ENCODE measurements at regions not wholly inside any gene's neighbourhood (a gene's known extent, or its start where the extent isn't known, plus 50 kb on each side); places are given as distances from the start of the nearest gene placed in this dataset.
"Not testable (repeated sequence)": the region's sequence is repeated elsewhere in the genome, so short reads cannot be mapped to it uniquely, and the experiment has no call there.

DNA sequence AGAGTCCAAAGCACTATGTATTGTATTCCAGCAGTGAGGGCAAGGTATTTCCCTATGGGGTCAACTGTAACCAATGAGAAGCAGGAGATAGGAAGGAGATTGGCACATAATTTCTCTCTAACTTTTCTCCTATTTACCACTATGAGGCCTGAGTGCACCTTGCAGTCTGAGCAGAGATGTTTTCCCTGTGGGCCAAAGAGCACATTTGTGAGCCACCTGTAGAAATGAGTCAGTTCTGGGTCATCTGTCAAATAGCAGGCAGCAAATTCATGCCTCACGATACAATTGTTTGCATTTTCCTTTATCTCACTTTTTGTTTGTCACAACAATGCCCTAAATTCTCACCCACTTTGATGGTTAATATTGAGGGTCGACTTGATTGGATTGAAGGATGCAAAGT, 547.2 kb upstream of the NCAM2 start:
- no peak for DNase-seq

DNA sequence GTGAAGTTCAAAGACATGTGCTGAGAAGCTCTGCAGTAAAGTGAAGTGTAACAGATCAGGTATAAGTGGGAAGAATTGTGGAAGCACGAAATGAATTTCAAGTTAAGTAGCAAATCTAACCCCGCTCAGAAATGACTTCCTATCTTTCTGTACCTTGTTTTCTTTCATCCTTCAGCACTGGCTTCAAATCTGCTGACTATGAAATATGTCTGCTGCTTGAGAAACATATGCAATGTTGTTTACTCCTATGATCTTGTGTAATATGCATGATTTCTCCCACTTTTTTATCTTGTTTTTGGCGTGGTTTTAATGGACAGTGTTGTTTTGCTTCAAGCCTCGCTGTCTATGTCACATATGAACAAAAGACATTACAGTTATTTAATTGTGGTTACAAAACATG, 545.3 kb upstream of the NCAM2 start:
- DNase-seq = no peak

GRCh38 chr21:20459838-20460237, 538.4 kb upstream of the NCAM2 start:
- DNase-seq = no peak

DNA sequence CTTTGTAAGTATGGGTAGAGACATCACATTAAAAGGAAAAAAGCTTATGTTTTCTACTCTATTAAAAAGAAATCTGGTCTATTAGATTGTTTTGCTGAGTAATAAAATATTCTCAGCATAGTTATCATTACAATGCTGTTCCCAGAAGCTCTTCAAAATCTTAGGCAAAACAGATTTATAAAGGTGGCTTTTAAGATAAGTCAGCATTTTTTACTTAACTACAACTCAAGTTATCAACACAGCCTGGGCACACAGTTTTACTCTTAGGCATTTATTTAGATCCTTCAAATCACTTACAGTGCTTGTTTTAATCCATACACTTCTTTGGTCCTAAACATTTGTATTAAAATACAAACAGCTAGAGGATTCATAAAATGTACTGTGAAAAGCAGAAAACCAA, 534.8 kb upstream of the NCAM2 start:
- DNase-seq = no peak

DNA sequence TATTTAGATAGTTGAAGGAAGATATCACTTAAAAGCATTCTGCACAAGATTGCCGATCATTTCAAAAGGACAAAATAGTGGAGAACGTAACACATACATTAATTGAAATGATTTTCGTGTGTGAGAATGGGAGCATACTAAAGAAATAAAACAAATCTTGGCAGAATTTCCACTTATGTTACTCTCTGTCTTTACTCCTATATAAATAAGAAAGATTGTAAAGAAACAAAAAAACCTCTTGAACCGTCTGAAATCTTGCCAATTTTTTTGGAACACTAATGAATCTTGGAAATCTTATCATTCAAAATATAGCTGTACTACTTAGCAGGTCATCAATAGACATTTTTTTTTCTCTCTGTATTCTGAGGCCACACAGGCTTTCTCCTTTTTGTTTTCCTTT, 528.8 kb upstream of the NCAM2 start:
- no peak for DNase-seq

- DNase-seq = no peak
Observed at GRCh38 chr21:20486303-20486702, 511.9 kb upstream of the NCAM2 start.

DNA sequence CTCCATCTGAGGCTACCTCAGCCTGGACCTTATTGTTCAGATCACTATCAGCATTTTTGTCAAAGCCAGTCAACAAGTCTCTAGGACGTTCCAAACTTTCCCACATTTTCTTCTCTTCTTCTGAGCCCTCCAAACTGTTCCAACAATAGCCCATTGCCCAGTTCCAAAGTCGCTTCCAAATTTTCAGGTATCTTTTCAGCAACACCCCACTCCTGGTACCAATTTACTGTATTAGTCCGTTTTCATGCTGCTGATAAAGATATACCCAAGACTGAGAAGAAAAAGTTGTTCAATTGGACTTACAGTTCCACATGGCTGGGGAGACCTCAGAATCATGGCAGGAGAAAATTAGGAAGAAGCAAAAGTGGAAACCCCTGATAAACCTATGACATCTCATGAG, 495.3 kb upstream of the NCAM2 start:
- DNase-seq = not testable (repeated sequence)

DNA sequence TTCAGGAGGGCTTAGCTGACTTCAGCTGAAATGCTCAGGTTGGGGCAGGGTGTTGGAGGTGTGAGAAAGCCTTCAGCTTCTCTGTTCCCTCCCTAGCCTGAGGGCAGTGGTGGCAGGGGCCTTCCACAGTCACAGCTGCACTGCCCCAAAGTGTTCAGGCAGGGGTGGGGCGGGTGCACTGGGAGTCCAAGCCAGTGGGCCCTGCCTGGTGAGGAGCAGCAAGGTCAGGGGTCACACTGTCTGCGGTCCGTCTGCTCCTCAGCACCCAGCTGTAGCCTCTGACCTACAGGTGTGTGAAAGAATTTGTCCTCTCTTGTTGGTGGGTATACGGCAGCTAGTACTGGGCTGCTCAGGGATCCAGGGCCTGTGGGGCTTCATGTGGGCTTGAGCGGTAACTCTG, 490.4 kb upstream of the NCAM2 start:
- DNase-seq = no peak

DNA sequence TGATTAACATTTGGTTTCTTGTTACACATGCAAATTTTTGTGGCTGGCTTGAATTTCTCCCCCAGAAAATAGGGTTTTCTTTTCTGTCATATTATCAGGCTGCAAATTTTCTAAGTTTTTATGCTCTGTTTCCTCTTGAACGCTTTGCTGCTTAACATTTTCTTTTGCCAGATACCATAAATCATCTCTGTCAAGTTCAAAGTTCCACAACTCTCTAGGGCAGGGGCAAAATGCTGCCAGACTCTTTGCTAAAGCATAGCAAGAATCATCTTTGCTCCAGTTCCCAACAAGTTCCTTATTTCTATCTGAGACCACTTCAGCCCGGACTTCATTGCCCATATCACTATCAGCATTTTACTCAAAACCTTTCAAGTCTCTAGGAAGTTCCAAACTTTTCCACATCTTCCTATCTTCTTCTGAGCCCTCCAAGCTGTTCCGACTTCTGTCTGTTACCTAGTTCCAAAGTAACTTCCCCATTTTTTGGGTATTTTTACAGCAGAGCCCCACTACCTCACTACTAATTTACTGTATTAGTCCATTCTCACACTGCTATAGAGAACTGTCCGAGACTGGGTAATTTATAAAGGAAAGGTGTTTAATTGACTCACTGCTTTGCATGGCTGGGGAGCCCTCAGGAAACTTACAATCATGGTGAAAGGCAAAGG, 486.9 kb upstream of the NCAM2 start:
- DNase-seq = no peak

GRCh38 chr21:20515446-20515845, 482.8 kb upstream of the NCAM2 start:
- no peak for DNase-seq

- no peak for DNase-seq
Observed at GRCh38 chr21:20519076-20519475, 479.1 kb upstream of the NCAM2 start.

DNA sequence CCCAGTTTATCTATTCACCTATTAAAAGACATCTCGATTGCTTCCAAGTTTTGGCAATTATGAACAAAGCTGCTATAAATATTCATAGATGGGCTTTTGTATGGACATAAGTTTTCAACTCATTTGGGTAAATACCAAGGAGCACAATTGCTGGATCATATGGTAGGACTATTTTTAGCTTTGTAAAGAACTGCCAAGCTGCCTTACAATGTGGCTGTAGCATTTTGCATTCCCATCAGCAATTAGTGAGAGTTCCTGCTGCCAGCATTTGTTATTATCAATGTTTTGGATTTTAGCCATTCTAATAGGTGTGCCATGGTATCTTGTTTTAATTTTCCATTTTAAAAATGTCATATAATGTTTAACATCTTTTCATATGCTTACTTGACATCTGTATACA, 475.6 kb upstream of the NCAM2 start:
- no peak for DNase-seq

DNA sequence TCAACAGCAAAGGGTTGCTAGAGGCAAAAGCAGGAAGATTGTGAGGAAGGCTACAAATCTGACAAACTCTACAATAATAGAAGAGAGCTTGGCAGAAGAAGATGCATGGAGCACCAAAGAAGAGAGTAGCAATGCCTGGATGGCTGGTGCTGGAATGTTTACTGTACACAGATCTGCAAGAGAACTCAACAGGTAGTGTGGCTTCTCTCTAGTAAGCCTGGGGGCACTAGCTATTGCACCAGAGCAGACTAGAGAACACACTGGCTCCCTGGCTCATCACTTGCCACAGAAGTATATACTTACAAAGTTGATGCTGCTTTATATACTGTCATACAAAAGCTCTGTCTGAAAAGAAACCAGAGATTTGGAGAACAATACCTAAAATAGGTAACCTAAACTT, 475.0 kb upstream of the NCAM2 start:
- DNase-seq = no peak

GRCh38 chr21:20527731-20528460, 470.3 kb upstream of the NCAM2 start:
- DNase-seq = no peak

- DNase-seq = no peak
Observed at GRCh38 chr21:20537130-20537529, 461.1 kb upstream of the NCAM2 start.

DNA sequence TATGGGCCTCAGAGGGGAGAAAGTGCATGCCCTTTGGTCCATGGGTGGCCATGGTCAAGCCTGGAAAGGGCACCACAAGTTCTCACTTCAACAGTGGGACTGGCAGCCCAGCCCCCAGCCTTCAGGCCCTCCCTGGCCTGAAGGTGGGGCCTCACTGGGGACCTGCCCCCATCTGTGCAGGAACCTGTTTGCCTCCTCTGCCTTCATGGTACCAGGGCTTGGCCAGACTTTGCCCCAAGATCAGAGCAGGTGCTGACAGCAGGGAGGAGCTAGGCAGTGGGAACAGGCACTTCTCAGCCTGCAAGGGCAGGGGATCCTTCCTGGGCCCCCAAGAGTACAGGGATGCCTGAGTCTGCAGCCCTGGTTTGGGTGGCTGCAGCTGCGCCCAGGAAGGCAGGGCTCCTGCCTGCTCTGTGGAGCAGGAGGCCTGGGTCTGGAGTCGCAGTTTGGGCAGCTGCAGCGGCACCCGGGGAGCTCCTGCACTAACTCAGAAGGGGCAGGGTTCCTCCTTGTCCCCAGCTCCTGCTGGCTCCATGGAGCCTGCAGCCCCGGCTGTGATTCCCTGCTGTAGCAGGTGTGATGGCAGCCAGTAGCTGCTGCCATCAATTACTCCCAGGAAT, 460.1 kb upstream of the NCAM2 start:
- no peak for DNase-seq

- DNase-seq = no peak
Observed at GRCh38 chr21:20545454-20545853, 452.8 kb upstream of the NCAM2 start.

GRCh38 chr21:20551939-20552338, 446.3 kb upstream of the NCAM2 start:
- no peak for DNase-seq

- DNase-seq = no peak
Observed at GRCh38 chr21:20554785-20555184, 443.4 kb upstream of the NCAM2 start.

DNA sequence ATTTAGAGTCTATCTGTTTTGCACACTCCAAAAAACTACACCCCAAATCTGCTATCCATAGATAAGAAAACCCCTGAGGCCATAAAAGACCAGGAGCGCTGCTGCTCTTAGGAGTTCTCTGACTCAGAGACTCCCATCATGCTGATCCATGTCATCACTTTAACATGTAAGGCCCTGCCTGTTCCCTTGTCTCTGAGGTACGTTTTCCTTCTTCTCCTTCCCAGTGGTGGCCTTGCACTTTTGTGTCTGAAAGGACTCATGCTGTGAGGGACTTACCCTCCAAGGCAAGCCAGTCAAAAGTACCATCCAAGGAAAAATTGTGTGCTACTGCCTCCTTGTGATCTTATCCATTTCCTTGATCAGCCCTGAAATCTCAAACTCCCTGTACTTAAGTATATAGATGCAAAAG, 427.4 kb upstream of the NCAM2 start:
- DNase-seq = no peak

GRCh38 chr21:20572582-20572981, 425.6 kb upstream of the NCAM2 start:
- no peak for DNase-seq

GRCh38 chr21:20581361-20581760, 416.8 kb upstream of the NCAM2 start:
- DNase-seq = no peak

GRCh38 chr21:20591284-20591683, 406.9 kb upstream of the NCAM2 start:
- DNase-seq = no peak

GRCh38 chr21:20592463-20592862, 405.7 kb upstream of the NCAM2 start:
- DNase-seq = no peak

DNA sequence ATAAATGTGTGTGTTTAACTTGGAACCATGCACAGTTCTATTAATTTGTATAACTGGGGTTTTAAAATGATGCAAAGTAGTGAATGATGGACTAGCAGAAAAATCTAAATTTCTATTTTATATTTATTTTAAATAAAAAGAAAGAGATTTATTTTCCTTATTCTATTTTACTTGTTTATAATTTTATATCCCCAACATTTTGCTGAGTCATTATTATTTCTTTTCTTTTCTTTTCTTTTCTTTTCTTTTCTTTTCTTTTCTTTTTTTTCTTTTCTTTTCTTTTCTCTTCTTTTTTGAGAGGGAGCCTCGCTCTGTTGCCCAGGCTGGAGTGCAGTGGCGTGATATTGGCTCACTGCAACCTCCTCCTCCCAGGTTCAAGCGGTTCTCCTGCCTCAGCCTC, 395.0 kb upstream of the NCAM2 start:
- no peak for DNase-seq

All from DMS 273 treated with DMSO at 0.1 percent for 48 hours (cell line).